ENCODE measurements at regions not wholly inside any gene's neighbourhood (a gene's known extent, or its start where the extent isn't known, plus 50 kb on each side); places are given as distances from the start of the nearest gene placed in this dataset.

- no peaks in the 10 kb centered on the region for H3K9me3 Mint-ChIP-seq (ENCODE audit: low read depth)
- no peaks in the 10 kb centered on the region for H3K4me1 Mint-ChIP-seq
- CTCF ChIA-PET = interaction anchor here (0.6 kb wide), 1 partner anchor 295 kb away, joined by 3 read pairs; no protein-coding TSS in a partner anchor
- intact Hi-C loops (cut with DNase I, micrococcal nuclease) = no loop called here
- ATAC-seq (no peak), DNase-seq (no peak)
- H3K4me3 Mint-ChIP-seq = no peak overlapping the region
- POLR2A ChIA-PET = no interaction called here
- no peaks in the 10 kb centered on the region for H3K36me3 Mint-ChIP-seq (ENCODE audit: low read depth)
- H3K27me3 Mint-ChIP-seq = no peaks in the 10 kb centered on the region
- no peak overlapping the region for H3K27ac Mint-ChIP-seq
Measured at GRCh38 chr11:15906481-15907035, 449.8 kb downstream of the SOX6 start.

GRCh38 chr11:15907806-15908205 lies 448.5 kb downstream of the SOX6 start:
- H3K27me3 Mint-ChIP-seq = no peaks in the 10 kb centered on the region
- POLR2A ChIA-PET = no interaction called here
- no peaks in the 10 kb centered on the region for H3K36me3 Mint-ChIP-seq (ENCODE audit: low read depth)
- H3K27ac Mint-ChIP-seq = no peak overlapping the region
- H3K4me1 Mint-ChIP-seq = no peaks in the 10 kb centered on the region
- DNase-seq (no peak), ATAC-seq (no peak)
- H3K4me3 Mint-ChIP-seq = no peak overlapping the region
- H3K9me3 Mint-ChIP-seq (ENCODE audit: low read depth) = no peaks in the 10 kb centered on the region
- CTCF ChIA-PET = no interaction called here
- intact Hi-C loops (cut with DNase I, micrococcal nuclease) = no loop called here

- DNase-seq = no peak
- ChIA-PET POLR2A (no interaction called here), CTCF (no interaction called here)
- no peak overlapping the region for H3K4me3 Mint-ChIP-seq
- ATAC-seq = no peak
- no peaks in the 10 kb centered on the region for H3K4me1 Mint-ChIP-seq
- no peaks in the 10 kb centered on the region for H3K36me3 Mint-ChIP-seq (ENCODE audit: low read depth)
- no peaks in the 10 kb centered on the region for H3K27me3 Mint-ChIP-seq
- intact Hi-C loops (cut with DNase I, micrococcal nuclease) = no loop called here
- H3K9me3 Mint-ChIP-seq (ENCODE audit: low read depth) = no peaks in the 10 kb centered on the region
- H3K27ac Mint-ChIP-seq = no peak overlapping the region
Measured at GRCh38 chr11:15909937-15910598, 446.3 kb downstream of the SOX6 start.

GRCh38 chr11:15910761-15911160 lies 445.6 kb downstream of the SOX6 start:
- Mint-ChIP-seq H3K4me3 (no peak overlapping the region), H3K27ac (no peak overlapping the region), H3K4me1 (no peaks in the 10 kb centered on the region), H3K36me3 (ENCODE audit: low read depth) (no peaks in the 10 kb centered on the region), H3K9me3 (ENCODE audit: low read depth) (no peaks in the 10 kb centered on the region), H3K27me3 (no peaks in the 10 kb centered on the region)
- CTCF ChIA-PET = no interaction called here
- POLR2A ChIA-PET = no interaction called here
- no peak for DNase-seq
- ATAC-seq = no peak
- intact Hi-C loops (cut with DNase I, micrococcal nuclease) = no loop called here

GRCh38 chr11:15911377-15912044 lies 444.8 kb downstream of the SOX6 start:
- H3K4me1 Mint-ChIP-seq = no peaks in the 10 kb centered on the region
- no peaks in the 10 kb centered on the region for H3K27me3 Mint-ChIP-seq
- no peaks in the 10 kb centered on the region for H3K36me3 Mint-ChIP-seq (ENCODE audit: low read depth)
- ATAC-seq = no peak
- ChIA-PET POLR2A (no interaction called here), CTCF (no interaction called here)
- no peak overlapping the region for H3K27ac Mint-ChIP-seq
- DNase-seq = no peak
- intact Hi-C loops (cut with DNase I, micrococcal nuclease) = no loop called here
- H3K9me3 Mint-ChIP-seq (ENCODE audit: low read depth) = no peaks in the 10 kb centered on the region
- H3K4me3 Mint-ChIP-seq = no peak overlapping the region

- CTCF ChIA-PET = no interaction called here
- no peaks in the 10 kb centered on the region for H3K4me1 Mint-ChIP-seq
- H3K4me3 Mint-ChIP-seq = no peak overlapping the region
- no peaks in the 10 kb centered on the region for H3K36me3 Mint-ChIP-seq (ENCODE audit: low read depth)
- intact Hi-C loops (cut with DNase I, micrococcal nuclease) = no loop called here
- ATAC-seq = no peak
- DNase-seq = no peak
- H3K9me3 Mint-ChIP-seq (ENCODE audit: low read depth) = no peaks in the 10 kb centered on the region
- H3K27ac Mint-ChIP-seq = no peak overlapping the region
- POLR2A ChIA-PET = no interaction called here
- H3K27me3 Mint-ChIP-seq = no peaks in the 10 kb centered on the region
Measured at GRCh38 chr11:15912291-15912690, 444.1 kb downstream of the SOX6 start.

GRCh38 chr11:15912825-15913224 lies 443.5 kb downstream of the SOX6 start:
- Mint-ChIP-seq H3K27me3 (no peaks in the 10 kb centered on the region), H3K4me3 (no peak overlapping the region), H3K36me3 (ENCODE audit: low read depth) (no peaks in the 10 kb centered on the region), H3K9me3 (ENCODE audit: low read depth) (no peaks in the 10 kb centered on the region), H3K27ac (no peak overlapping the region), H3K4me1 (no peaks in the 10 kb centered on the region)
- intact Hi-C loops (cut with DNase I, micrococcal nuclease) = no loop called here
- POLR2A ChIA-PET = no interaction called here
- ATAC-seq (no peak), DNase-seq (no peak)
- CTCF ChIA-PET = no interaction called here

GRCh38 chr11:15913261-15913660 lies 443.1 kb downstream of the SOX6 start:
- Mint-ChIP-seq H3K4me3 (no peak overlapping the region), H3K4me1 (no peaks in the 10 kb centered on the region), H3K9me3 (ENCODE audit: low read depth) (no peaks in the 10 kb centered on the region), H3K27ac (no peak overlapping the region), H3K36me3 (ENCODE audit: low read depth) (no peaks in the 10 kb centered on the region), H3K27me3 (no peaks in the 10 kb centered on the region)
- intact Hi-C loops (cut with DNase I, micrococcal nuclease) = no loop called here
- DNase-seq (no peak), ATAC-seq (no peak)
- POLR2A ChIA-PET = interaction anchor here (0.6 kb wide), 1 partner anchor 116 kb away, joined by 12 read pairs; no protein-coding TSS in a partner anchor
- CTCF ChIA-PET = no interaction called here
